ES-I3 (cell line): ENCODE measurements at regions not wholly inside any gene's neighbourhood (a gene's known extent, or its start where the extent isn't known, plus 50 kb on each side); places are given as distances from the start of the nearest gene placed in this dataset.

Source experiments
- H3K36me3 ChIP-seq: 2 replicates; pipeline ENCODE4 v1.6.1; 2013; ENCODE audit warnings: mild to moderate bottlenecking, low read length, control low read depth, moderate library complexity; ENCODE audit not compliant: insufficient read depth
- H3K4me1 ChIP-seq: 2 replicates; pipeline ENCODE4 v1.6.1; 2013; ENCODE audit warnings: mild to moderate bottlenecking, control low read depth, low read length; ENCODE audit not compliant: insufficient read depth
- H3K9ac ChIP-seq: 2 replicates; pipeline ENCODE4 v1.6.1; 2013; ENCODE audit warnings: low read depth, mild to moderate bottlenecking, low read length, moderate library complexity
- H3K9me3 ChIP-seq: 2 replicates; pipeline ENCODE4 v1.6.1; 2013; ENCODE audit warnings: mild to moderate bottlenecking, low read length, moderate library complexity; ENCODE audit not compliant: control insufficient read depth, insufficient read depth

- no peaks in the 10 kb centered on the region for H3K4me1 ChIP-seq
- H3K36me3 ChIP-seq: no peaks in the 10 kb centered on the region
- H3K9ac ChIP-seq: no peak overlapping the region
- H3K9me3 ChIP-seq: no peaks in the 10 kb centered on the region
Measured at GRCh38 chr1:14238472-14239307, 359.8 kb upstream of the KAZN start.

DNA sequence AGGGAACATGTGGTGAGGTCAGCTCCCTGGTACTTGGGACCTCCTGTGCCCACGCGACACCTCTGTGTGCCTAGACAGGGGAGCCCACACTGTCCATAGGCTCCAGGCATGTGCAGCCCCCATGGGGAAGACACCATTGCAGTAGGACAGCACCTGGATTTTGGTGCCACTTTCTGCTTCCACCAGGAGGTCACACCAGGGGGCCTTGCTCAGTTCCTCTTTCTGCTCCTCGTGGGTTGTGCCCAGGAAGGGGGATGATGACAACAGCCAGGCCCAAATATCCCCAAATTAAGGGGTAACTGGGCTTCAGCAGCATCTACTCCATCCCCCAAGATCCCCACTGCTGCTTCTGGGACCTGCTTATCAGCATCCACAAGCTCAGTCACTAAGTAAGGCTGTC lies 358.2 kb upstream of the KAZN start:
- H3K4me1 ChIP-seq: no peaks in the 10 kb centered on the region
- H3K9ac ChIP-seq: no peak overlapping the region
- H3K36me3 ChIP-seq: no peaks in the 10 kb centered on the region

GRCh38 chr1:14242123-14242522 lies 356.4 kb upstream of the KAZN start:
- H3K4me1 ChIP-seq: no peaks in the 10 kb centered on the region
- no peak overlapping the region for H3K9ac ChIP-seq
- no peaks in the 10 kb centered on the region for H3K9me3 ChIP-seq
- H3K36me3 ChIP-seq: no peaks in the 10 kb centered on the region

More for the DNA sequence above, 358.2 kb upstream of the KAZN start:
- no peaks in the 10 kb centered on the region for H3K9me3 ChIP-seq

- Histone ChIP-seq H3K36me3 (no peaks in the 10 kb centered on the region), H3K4me1 (no peaks in the 10 kb centered on the region), H3K9me3 (no peaks in the 10 kb centered on the region), H3K9ac (no peak overlapping the region)
Measured at GRCh38 chr1:14242870-14243269, 355.6 kb upstream of the KAZN start.

DNA sequence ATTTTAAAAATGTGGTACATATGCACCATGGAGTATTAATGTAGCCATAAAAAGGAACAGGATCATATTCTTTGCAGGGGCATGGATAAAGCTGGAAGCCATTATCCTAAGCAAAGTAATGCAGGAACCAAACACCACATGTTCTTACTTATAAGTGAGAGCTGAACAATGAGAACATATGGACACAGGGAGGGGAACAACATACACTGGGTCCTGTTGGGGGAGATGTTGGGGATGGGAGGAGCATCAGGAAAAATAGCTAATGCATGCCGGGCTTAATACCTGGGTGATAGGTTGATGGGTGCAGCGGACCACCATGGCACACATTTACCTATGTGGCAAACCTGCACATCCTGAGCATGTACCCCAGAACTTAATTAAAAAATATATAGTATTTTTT lies 352.5 kb upstream of the KAZN start:
- Histone ChIP-seq H3K9ac (no peak overlapping the region), H3K36me3 (no peaks in the 10 kb centered on the region), H3K9me3 (no peaks in the 10 kb centered on the region), H3K4me1 (no peaks in the 10 kb centered on the region)

DNA sequence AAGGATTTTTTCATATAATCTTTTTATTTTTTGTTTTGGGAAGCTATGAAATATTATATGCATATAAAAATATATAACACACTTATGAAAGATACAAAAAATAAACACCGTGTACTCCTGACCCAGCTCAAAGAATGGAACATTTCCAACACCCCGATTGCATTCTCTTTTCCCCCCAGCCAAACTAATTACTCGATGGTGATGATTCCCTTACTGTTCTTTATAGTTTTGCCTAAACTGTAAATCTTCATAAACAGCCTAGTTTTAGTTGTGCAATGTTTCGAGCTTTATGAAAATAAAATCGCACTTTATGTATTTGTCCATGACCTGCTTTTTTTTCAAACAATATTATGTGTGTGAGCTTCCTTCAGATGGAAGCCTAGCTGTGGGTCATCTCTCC lies 352.0 kb upstream of the KAZN start:
- no peaks in the 10 kb centered on the region for H3K9me3 ChIP-seq
- no peak overlapping the region for H3K9ac ChIP-seq
- H3K36me3 ChIP-seq: no peaks in the 10 kb centered on the region
- H3K4me1 ChIP-seq: no peaks in the 10 kb centered on the region

DNA sequence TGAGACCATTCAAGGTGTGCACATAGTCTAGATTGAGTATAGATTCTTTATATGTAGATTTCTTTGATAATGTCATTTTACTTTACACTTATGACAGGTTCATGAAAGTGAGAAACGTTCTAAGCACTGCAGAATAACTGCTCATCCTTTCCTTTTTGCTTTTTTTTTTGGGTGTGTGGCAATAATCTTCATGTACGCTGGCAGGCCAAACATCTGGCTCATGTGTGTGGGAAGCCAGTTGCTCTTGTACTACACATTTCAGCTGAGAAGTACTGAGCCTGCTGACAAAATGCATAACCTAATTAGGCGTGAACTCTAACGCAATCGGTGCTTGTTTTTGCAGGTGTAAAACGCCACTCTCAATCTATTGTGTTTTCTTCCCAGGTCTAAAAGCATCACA lies 350.8 kb upstream of the KAZN start:
- H3K9me3 ChIP-seq: no peaks in the 10 kb centered on the region
- no peaks in the 10 kb centered on the region for H3K4me1 ChIP-seq
- H3K36me3 ChIP-seq: no peaks in the 10 kb centered on the region
- H3K9ac ChIP-seq: no peak overlapping the region

DNA sequence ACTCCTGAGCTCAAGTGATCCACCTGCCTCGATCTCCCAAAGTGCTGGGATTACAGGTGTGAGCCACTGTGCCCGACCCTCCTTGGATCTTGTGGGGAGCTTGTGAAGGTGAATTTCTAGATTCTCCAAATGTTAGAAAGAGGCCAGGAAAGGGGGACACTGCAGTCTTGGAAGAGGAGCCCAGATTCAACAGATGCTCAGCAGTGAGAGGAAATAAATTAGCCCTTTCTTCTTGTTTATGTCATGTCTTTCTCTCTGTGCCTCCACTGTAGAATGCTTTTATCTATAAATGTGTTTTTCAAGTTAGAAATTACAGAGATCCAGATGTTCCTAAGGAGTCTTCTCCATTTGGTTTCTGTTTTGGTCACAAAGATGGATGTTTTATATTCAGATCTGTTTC lies 346.6 kb upstream of the KAZN start:
- Histone ChIP-seq H3K9ac (no peak overlapping the region), H3K36me3 (no peaks in the 10 kb centered on the region), H3K9me3 (no peaks in the 10 kb centered on the region), H3K4me1 (peaks cover 6% of the 10 kb centered on the region; the same call in 1 of the 2 replicates)

GRCh38 chr1:14253676-14254075 lies 344.8 kb upstream of the KAZN start:
- no peaks in the 10 kb centered on the region for H3K36me3 ChIP-seq
- no peak overlapping the region for H3K9ac ChIP-seq
- no peaks in the 10 kb centered on the region for H3K9me3 ChIP-seq
- H3K4me1 ChIP-seq: peaks cover 6% of the 10 kb centered on the region; the same call in 1 of the 2 replicates

DNA sequence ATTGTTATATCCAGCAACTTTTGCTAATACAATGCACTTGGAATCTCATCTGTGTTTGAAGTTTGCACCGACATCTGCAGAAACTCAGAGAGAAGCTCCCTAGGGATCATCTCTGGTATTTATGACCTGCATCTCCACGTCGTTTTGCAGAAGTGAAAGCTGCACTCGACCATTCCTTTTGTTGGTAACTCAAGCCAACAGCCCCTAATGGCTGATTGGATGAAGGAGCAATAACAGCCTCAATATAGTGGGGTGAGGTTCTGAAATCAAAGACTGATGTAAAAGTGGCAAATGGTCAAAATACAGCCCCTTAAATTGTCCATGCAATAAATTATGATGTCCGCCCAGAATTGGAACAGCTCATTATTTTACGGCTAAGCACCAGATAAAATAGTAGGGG lies 344.2 kb upstream of the KAZN start:
- no peak overlapping the region for H3K9ac ChIP-seq
- H3K4me1 ChIP-seq: peaks cover 6% of the 10 kb centered on the region; the same call in 1 of the 2 replicates
- no peaks in the 10 kb centered on the region for H3K9me3 ChIP-seq

GRCh38 chr1:14255233-14255632 lies 343.3 kb upstream of the KAZN start:
- H3K36me3 ChIP-seq: no peaks in the 10 kb centered on the region
- H3K9ac ChIP-seq: no peak overlapping the region
- H3K4me1 ChIP-seq: peaks cover 6% of the 10 kb centered on the region; the same call in 1 of the 2 replicates
- no peaks in the 10 kb centered on the region for H3K9me3 ChIP-seq

More for the DNA sequence above, 344.2 kb upstream of the KAZN start:
- H3K36me3 ChIP-seq: no peaks in the 10 kb centered on the region

DNA sequence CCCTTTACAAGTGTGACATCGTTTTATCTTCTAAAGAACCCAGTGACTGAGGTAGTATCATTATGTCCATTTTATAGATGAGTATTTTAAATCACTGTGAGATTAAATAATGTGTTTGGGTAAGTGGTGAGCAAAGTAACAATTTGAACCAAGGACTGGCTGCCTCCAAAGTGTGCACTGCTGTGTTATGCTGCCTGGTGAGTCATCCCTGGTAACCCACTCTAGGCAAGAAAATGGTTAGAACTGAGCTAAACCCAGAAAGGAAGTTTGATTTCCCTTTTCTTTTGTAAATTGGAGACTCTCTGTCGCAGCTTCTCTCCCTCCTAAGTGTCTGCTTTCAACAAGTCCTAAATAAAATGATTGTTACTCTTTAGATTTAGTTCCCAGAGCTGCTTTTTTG lies 342.8 kb upstream of the KAZN start:
- Histone ChIP-seq H3K9me3 (no peaks in the 10 kb centered on the region), H3K36me3 (no peaks in the 10 kb centered on the region), H3K4me1 (peaks cover 6% of the 10 kb centered on the region; the same call in 1 of the 2 replicates), H3K9ac (no peak overlapping the region)

DNA sequence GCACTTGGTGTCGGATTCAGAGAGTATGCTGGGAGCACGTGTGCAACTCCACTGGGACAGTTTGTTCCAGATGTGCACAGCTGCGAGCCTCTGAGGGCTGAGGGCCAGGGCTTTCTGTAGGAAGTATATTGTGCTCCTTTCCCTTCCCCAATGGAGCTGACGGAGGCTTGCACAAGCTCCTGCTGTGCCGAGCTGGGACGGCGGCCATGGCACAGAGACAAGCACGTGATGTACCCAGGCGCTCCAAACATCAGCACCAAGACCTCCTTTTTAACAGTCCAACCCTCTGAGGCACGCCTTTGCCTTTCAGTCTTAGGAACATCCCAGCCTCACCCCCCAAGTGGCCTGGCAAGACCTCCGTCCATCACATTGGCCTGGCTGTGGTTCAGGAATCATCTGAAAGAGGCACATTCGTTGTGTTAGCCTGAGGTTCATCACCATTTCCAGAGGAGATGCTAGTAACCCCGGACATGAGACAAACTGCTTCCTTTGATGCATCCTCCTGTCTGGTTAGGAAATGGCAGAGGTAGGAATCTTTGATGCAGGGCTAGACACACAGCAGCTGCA lies 339.2 kb upstream of the KAZN start:
- H3K36me3 ChIP-seq: no peaks in the 10 kb centered on the region
- no peak overlapping the region for H3K9ac ChIP-seq
- peaks cover 6% of the 10 kb centered on the region; the same call in 1 of the 2 replicates for H3K4me1 ChIP-seq
- H3K9me3 ChIP-seq: no peaks in the 10 kb centered on the region

DNA sequence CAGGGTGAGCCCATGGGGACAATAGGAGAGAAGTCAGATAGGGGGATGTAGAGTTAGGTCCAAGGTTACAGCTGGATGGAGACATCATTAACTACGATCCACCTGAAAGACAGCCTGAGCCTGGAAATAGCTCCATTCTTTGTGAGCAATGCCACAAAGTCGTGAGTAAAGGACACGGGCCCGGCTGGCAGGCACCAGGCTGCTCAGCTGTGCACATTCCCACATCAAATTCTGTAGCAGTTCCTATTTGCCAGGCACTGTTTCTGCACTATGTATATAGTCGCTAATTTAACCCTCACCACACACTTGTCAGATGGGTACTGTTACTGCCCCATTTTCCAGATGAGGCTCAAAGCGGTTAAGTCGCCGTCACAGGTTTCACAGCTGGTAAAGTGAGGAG lies 338.0 kb upstream of the KAZN start:
- Histone ChIP-seq H3K4me1 (peaks cover 5% of the 10 kb centered on the region; the same call in 1 of the 2 replicates), H3K36me3 (no peaks in the 10 kb centered on the region), H3K9me3 (no peaks in the 10 kb centered on the region), H3K9ac (no peak overlapping the region)

DNA sequence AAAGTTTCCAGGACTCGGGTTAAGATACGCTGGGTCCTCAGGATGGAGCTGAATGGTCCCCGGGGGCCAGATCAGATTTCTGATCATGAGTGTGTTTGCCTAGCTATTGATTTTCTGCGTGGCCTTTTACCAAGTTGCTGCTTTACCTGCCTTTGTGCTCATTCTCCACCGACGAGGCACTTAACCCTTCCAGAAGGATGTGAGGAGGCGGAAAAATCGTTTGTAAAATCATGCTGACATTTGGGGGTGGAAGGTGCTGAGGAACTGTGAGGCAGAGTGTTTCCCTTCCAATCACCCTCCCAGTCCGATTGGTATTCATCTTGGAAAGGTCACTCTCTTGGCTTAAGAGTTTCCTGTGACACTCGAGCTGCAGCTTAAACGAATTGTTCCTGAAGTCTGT lies 337.1 kb upstream of the KAZN start:
- no peaks in the 10 kb centered on the region for H3K4me1 ChIP-seq
- no peak overlapping the region for H3K9ac ChIP-seq
- H3K36me3 ChIP-seq: no peaks in the 10 kb centered on the region
- no peaks in the 10 kb centered on the region for H3K9me3 ChIP-seq
